PFSK-1 (cell line): ENCODE measurements at regions not wholly inside any gene's neighbourhood (a gene's known extent, or its start where the extent isn't known, plus 50 kb on each side); places are given as distances from the start of the nearest gene placed in this dataset.

ENCODE experiments used
- FOXP2 ChIP-seq: optimal IDR thresholded peaks from 2 replicates; pipeline ENCODE3; 2011; ENCODE audit warnings: borderline replicate concordance, control low read depth, inconsistent platforms; ENCODE audit not compliant: insufficient read depth; ENCODE audit errors: extremely low read length, extremely low read depth
- POLR2AphosphoS5 ChIP-seq: IDR thresholded peaks from 2 replicates; pipeline ENCODE4 v1.6.1; 2012; ENCODE audit warnings: low read depth, mild to moderate bottlenecking, control low read depth, low read length, moderate library complexity
- REST ChIP-seq, 2 experiments: IDR thresholded peaks; 2 replicates each; pipeline versions ENCODE4 v1.6.1 to v1.8.0; 2011 to 2012; ENCODE audit warnings: low read depth in 2 of 2, low read length in 2 of 2, control low read depth in 1 of 2, inconsistent platforms in 1 of 2, mild to moderate bottlenecking in 1 of 2, moderate library complexity in 1 of 2; ENCODE audit not compliant: insufficient read depth in 1 of 2
- SIN3A ChIP-seq: IDR thresholded peaks from 2 replicates; pipeline ENCODE4 v1.6.1; 2012; ENCODE audit warnings: mild to moderate bottlenecking, low read length, moderate library complexity, borderline replicate concordance; ENCODE audit not compliant: insufficient read depth
- TAF1 ChIP-seq: IDR thresholded peaks from 2 replicates; pipeline ENCODE4 v1.6.1; 2012; ENCODE audit warnings: low read length, control low read depth, borderline replicate concordance; ENCODE audit not compliant: insufficient read depth

- TF ChIP-seq POLR2AphosphoS5 (no peak), SIN3A (no peak), REST (IDR thresholded peaks at IDR 0.05; ENCODE audit: insufficient read depth in 1 of 2, low read depth in 2 of 2, low read length in 2 of 2) (no peak), TAF1 (no peak), FOXP2 (no peak)
Observed at GRCh38 chr4:126647756-126648397, 984.9 kb upstream of the INTU start.
